Chondrocyte (in vitro differentiated cells): ENCODE measurements at regions not wholly inside any gene's neighbourhood (a gene's known extent, or its start where the extent isn't known, plus 50 kb on each side); places are given as distances from the start of the nearest gene placed in this dataset.

Experiments used
- DNase-seq: peaks from one replicate; pipeline ENCODE4 v3.0.0; 2021; ENCODE audit warnings: mixed read lengths, low spot score
- H3K27ac Mint-ChIP-seq: one replicate; pipeline ENCODE4 v1.8.0; 2021; ENCODE audit warnings: mild to moderate bottlenecking, moderate library complexity, mixed read lengths; ENCODE audit not compliant: unreplicated experiment
- H3K27me3 Mint-ChIP-seq: 2 replicates; pipeline ENCODE4 v1.8.0; 2021; ENCODE audit warnings: low read depth, mixed read lengths
- H3K36me3 Mint-ChIP-seq: 2 replicates; pipeline ENCODE4 v1.8.0; 2021; ENCODE audit warnings: low read depth, mixed read lengths
- H3K4me1 Mint-ChIP-seq: 2 replicates; pipeline ENCODE4 v1.8.0; 2021; ENCODE audit warnings: low read depth, mild to moderate bottlenecking, mixed read lengths
- H3K4me3 Mint-ChIP-seq: one replicate; pipeline ENCODE4 v1.8.0; 2021; ENCODE audit warnings: mild to moderate bottlenecking, moderate library complexity, mixed read lengths; ENCODE audit not compliant: unreplicated experiment
- H3K9me3 Mint-ChIP-seq: 2 replicates; pipeline ENCODE4 v1.8.0; 2021; ENCODE audit warnings: low read depth, mixed read lengths
- TF ChIP-seq, protein P1 (sequence below): fragments of 200-600 bp; sonication (generic); IDR thresholded peaks from 2 replicates; pipeline ENCODE4 v1.5.0; 2021; ENCODE audit warnings: antibody characterized with exemption, mild to moderate bottlenecking, moderate library complexity

- Mint-ChIP-seq H3K27me3 (peaks cover 4% of the 10 kb centered on the region), H3K36me3 (no peaks in the 10 kb centered on the region), H3K27ac (no peak overlapping the region), H3K9me3 (peaks cover 2% of the 10 kb centered on the region), H3K4me1 (no peaks in the 10 kb centered on the region), H3K4me3 (no peak overlapping the region)
- no peak for DNase-seq
- TF ChIP-seq, protein P1, sequence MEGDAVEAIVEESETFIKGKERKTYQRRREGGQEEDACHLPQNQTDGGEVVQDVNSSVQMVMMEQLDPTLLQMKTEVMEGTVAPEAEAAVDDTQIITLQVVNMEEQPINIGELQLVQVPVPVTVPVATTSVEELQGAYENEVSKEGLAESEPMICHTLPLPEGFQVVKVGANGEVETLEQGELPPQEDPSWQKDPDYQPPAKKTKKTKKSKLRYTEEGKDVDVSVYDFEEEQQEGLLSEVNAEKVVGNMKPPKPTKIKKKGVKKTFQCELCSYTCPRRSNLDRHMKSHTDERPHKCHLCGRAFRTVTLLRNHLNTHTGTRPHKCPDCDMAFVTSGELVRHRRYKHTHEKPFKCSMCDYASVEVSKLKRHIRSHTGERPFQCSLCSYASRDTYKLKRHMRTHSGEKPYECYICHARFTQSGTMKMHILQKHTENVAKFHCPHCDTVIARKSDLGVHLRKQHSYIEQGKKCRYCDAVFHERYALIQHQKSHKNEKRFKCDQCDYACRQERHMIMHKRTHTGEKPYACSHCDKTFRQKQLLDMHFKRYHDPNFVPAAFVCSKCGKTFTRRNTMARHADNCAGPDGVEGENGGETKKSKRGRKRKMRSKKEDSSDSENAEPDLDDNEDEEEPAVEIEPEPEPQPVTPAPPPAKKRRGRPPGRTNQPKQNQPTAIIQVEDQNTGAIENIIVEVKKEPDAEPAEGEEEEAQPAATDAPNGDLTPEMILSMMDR = no peak
Observed at GRCh38 chr3:195012571-195012970, 258.4 kb downstream of the XXYLT1 start.

DNA sequence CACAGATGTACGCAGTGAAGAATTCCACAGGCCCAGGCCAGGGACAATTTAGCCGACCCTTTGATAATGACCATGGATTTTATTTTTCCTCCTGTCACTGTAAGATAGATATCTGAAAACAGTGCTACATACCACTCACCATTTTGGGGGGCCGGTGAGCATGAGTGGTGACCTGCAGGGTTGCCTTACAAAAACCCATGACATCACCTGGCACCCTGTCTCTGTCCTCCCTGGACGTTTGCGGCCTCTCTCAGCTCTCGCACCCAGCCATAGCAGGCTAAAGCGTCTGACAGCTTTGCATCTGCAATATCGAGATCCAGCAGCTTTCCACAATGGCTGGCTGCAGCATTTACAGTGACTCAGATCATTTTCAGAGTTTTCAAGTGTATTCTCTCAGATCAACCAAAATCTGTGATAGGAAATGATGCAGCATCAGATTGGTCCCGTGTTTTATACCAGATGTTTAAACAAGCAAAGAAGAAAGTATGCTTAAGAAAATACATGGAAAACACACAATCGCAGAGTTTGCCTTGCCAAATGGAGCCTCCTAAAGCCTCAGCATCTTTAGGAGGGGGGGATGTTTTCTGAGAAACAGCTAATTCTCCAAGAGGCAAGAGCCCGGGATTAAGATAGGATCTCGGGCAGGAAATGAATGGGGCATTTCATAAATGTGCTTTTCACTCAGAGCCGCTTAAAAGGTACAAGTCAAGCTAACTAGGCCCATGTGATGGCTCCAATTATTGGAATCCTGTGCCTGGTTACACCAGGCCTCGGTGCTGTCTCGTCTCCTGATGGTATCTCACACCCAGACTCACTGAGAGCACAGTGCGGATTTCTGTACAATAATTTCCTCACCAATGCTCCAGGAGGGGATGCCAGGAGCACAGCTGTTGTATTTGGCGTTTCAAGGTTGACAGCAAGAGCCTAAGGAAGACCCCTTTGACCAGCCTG lies 257.3 kb downstream of the XXYLT1 start:
- Mint-ChIP-seq H3K27ac (no peak overlapping the region), H3K4me3 (no peak overlapping the region), H3K4me1 (no peaks in the 10 kb centered on the region), H3K27me3 (peaks cover 7% of the 10 kb centered on the region), H3K36me3 (no peaks in the 10 kb centered on the region), H3K9me3 (peaks cover 2% of the 10 kb centered on the region)
- no peak for DNase-seq
- TF ChIP-seq, protein P1 = no peak

GRCh38 chr3:195015021-195015420 lies 255.9 kb downstream of the XXYLT1 start:
- H3K27me3 Mint-ChIP-seq = peaks cover 13% of the 10 kb centered on the region
- TF ChIP-seq, protein P1 = no peak
- no peak for DNase-seq
- H3K27ac Mint-ChIP-seq = no peak overlapping the region
- no peaks in the 10 kb centered on the region for H3K4me1 Mint-ChIP-seq
- peaks cover 2% of the 10 kb centered on the region for H3K36me3 Mint-ChIP-seq
- no peaks in the 10 kb centered on the region for H3K9me3 Mint-ChIP-seq
- H3K4me3 Mint-ChIP-seq = no peak overlapping the region

GRCh38 chr3:195017151-195017550 lies 253.8 kb downstream of the XXYLT1 start:
- no peak for DNase-seq
- Mint-ChIP-seq H3K27me3 (peaks cover 25% of the 10 kb centered on the region), H3K4me1 (no peaks in the 10 kb centered on the region), H3K36me3 (peaks cover 2% of the 10 kb centered on the region), H3K27ac (no peak overlapping the region), H3K4me3 (no peak overlapping the region), H3K9me3 (no peaks in the 10 kb centered on the region)
- TF ChIP-seq, protein P1 = no peak
